ENCODE measurements at regions not wholly inside any gene's neighbourhood (a gene's known extent, or its start where the extent isn't known, plus 50 kb on each side); places are given as distances from the start of the nearest gene placed in this dataset.

DNA sequence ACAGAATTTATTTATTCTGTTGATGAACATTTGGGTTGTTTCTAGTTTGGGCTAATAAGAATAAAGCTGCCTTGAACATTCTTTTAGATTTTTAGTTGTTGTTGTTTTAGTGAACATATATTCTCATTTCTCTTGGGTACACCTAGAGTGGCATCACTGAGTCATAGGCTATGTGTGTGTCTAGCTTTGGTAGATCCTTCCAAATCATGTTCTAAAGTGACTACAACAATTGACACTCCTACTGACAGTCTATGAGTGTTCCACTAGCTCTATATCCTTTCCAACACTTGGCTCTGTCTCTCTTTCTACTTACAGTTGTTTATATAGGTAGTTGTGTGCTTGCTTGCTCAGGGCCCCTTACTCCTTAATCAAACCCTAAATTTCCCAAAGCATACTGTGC is 346.0 kb upstream of the NCAM1 start:
- Histone ChIP-seq H3K9me3 (ENCODE audit: insufficient read depth in 2 of 2, low read depth in 1 of 2, low read length in 1 of 2) (no peaks in the 10 kb centered on the region), H3K79me1 (ENCODE audit: low read depth, low read length) (no peaks in the 10 kb centered on the region), H3K27me3 (replicated peaks in 1 of 4; ENCODE audit: control insufficient read depth in 3 of 4, extremely low read depth in 1 of 4, insufficient read depth in 3 of 4, low read length in 3 of 4) (no peaks in the 10 kb centered on the region), H3K23ac (ENCODE audit: insufficient read length) (no peak overlapping the region), H4K91ac (replicated peaks; ENCODE audit: insufficient read length, low read length) (no peak overlapping the region), H3K4me2 (ENCODE audit: insufficient read depth in 1 of 2, low read depth in 2 of 2, low read length in 2 of 2) (no peak overlapping the region), H4K5ac (ENCODE audit: insufficient read length, low read depth, low read length) (no peak overlapping the region), H2BK120ac (replicated peaks; ENCODE audit: low read depth, low read length) (no peak overlapping the region), H3K23me2 (ENCODE audit: low read depth, low read length) (no peaks in the 10 kb centered on the region; the same call in 1 of the 2 replicates), H3K56ac (replicated peaks; ENCODE audit: insufficient read length, low read depth, low read length) (no peak overlapping the region), H4K20me1 (replicated peaks in 1 of 2; ENCODE audit: control insufficient read depth in 1 of 2, insufficient read depth in 2 of 2, low read length in 2 of 2) (no peaks in the 10 kb centered on the region), H3K4me3 (ENCODE audit: extremely low read depth in 1 of 4, insufficient read depth in 2 of 4, low read depth in 3 of 4, low read length in 4 of 4) (no peak overlapping the region), H3K27ac (ENCODE audit: low read depth, low read length) (no peak overlapping the region), H4K8ac (ENCODE audit: extremely low read depth, insufficient read depth, low read length) (no peak overlapping the region), H2AFZ (ENCODE audit: low read length) (no peak overlapping the region), H2BK15ac (ENCODE audit: low read length) (no peak overlapping the region), H2BK5ac (ENCODE audit: low read depth, low read length) (no peak overlapping the region), H2BK12ac (ENCODE audit: low read depth, low read length) (no peak overlapping the region), H3K4me1 (replicated peaks in 1 of 4; ENCODE audit: control insufficient read depth in 3 of 4, insufficient read depth in 4 of 4, low read length in 3 of 4) (peaks cover 0 to 10% (median 0%) of the 10 kb centered on the region in 4 experiments; a peak in 3 of 7 replicates), H3K4ac (replicated peaks; ENCODE audit: insufficient read length, low read depth, low read length) (no peak overlapping the region), H2AK5ac (ENCODE audit: low read depth, low read length) (no peak overlapping the region), H2BK20ac (ENCODE audit: low read length) (no peak overlapping the region), H3K9ac (replicated peaks in 1 of 4; ENCODE audit: extremely low read depth in 1 of 4, low read depth in 3 of 4, low read length in 3 of 4) (no peak overlapping the region), H3K18ac (ENCODE audit: extremely low read depth, low read length) (no peak overlapping the region), H3K14ac (ENCODE audit: insufficient read length) (no peak overlapping the region), H3K36me3 (ENCODE audit: control insufficient read depth in 2 of 4, insufficient read depth in 4 of 4, low read length in 3 of 4) (no peaks in the 10 kb centered on the region), H3K79me2 (ENCODE audit: control insufficient read depth in 1 of 2, insufficient read depth in 2 of 2, low read length in 2 of 2) (no peaks in the 10 kb centered on the region)
- ChIA-PET POLR2A (ENCODE audit: partially characterized antibody) (no interaction called here), CTCF (ENCODE audit: partially characterized antibody) (no interaction called here)
- DNase-seq (ENCODE audit: low read depth in 1 of 2, low spot score in 2 of 2): no peak
- FAIRE-seq: no peak
- TF ChIP-seq BACH1 (IDR thresholded peaks at IDR 0.05; ENCODE audit: low read length): no peak
- no peak for TF ChIP-seq CHD7 (IDR thresholded peaks at IDR 0.05; ENCODE audit: insufficient replicate concordance, low read length)

All from H1 (cell line).